Neuron (in vitro differentiated cells): ENCODE measurements at regions not wholly inside any gene's neighbourhood (a gene's known extent, or its start where the extent isn't known, plus 50 kb on each side); places are given as distances from the start of the nearest gene placed in this dataset.
"Not testable (repeated sequence)": the region's sequence is repeated elsewhere in the genome, so short reads cannot be mapped to it uniquely, and the experiment has no call there.

Experiments used
- H2AFZ ChIP-seq: one replicate; pipeline ENCODE4 v1.6.1; 2013; ENCODE audit warnings: low read depth, mild to moderate bottlenecking, inconsistent platforms, low read length, moderate library complexity
- H3K27me3 ChIP-seq: one replicate; pipeline ENCODE4 v1.6.1; 2013; ENCODE audit warnings: low read length; ENCODE audit not compliant: insufficient read depth
- H3K36me3 ChIP-seq: one replicate; pipeline ENCODE4 v1.6.1; 2013; ENCODE audit warnings: low read length; ENCODE audit not compliant: insufficient read depth
- H3K4me1 ChIP-seq: one replicate; pipeline ENCODE4 v1.6.1; 2013; ENCODE audit warnings: low read length; ENCODE audit not compliant: insufficient read depth
- H3K4me3 ChIP-seq: 2 replicates; pipeline ENCODE4 v1.5.1; 2013; ENCODE audit warnings: mild to moderate bottlenecking, low read length, moderate library complexity
- H3K9me3 ChIP-seq: one replicate; pipeline ENCODE4 v1.6.1; 2013; ENCODE audit warnings: low read length

DNA sequence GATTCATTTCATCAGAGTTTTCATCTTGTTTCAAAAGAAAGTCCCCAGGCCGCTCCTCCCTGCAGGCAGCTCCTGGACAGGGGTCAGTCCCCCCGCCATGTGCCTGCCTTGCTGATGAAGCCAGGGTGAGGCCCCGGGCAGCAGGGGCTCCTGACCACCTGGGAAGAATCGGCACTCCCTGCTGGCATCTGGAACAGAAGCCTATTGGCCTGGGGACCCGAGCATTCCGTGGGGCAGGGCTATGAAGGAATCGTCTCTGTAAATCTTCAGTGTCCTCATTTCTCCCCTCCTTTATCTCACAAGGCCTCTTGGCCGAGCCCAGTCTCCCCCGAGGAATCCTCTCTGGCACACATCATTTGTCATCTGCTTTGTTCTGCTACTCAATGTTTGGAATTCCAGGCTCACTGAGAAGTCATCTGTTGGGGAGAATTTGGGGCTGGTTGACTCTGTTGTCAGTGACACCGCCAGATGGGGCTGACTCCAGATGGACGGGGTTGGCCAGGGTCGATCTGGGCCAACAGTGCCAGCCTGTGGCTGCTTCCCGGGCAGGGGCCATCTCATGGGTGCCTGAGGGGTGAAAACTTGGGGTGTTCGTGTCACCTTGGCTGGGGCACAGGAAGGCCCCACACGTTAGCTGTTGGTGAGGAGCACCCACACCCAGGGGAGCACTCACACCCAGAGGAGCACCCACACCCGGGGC is 184.6 kb downstream of the LAT start:
- H3K27me3 ChIP-seq, H3K4me1 ChIP-seq, H3K4me3 ChIP-seq, H3K36me3 ChIP-seq, H3K9me3 ChIP-seq, H2AFZ ChIP-seq: not testable (repeated sequence)

- H2AFZ ChIP-seq, H3K27me3 ChIP-seq, H3K9me3 ChIP-seq, H3K4me1 ChIP-seq, H3K36me3 ChIP-seq, H3K4me3 ChIP-seq: not testable (repeated sequence)
These were observed 183.8 kb downstream of the LAT start for GRCh38 chr16:29168515-29169259.

- not testable (repeated sequence) for H3K4me1 ChIP-seq, H3K36me3 ChIP-seq, H3K27me3 ChIP-seq, H3K9me3 ChIP-seq, H2AFZ ChIP-seq, H3K4me3 ChIP-seq
These were observed 179.7 kb downstream of the LAT start for GRCh38 chr16:29164442-29165089.

GRCh38 chr16:29160171-29160570 is 175.3 kb downstream of the LAT start:
- H3K36me3 ChIP-seq, H3K27me3 ChIP-seq, H2AFZ ChIP-seq, H3K4me3 ChIP-seq, H3K9me3 ChIP-seq: not testable (repeated sequence)
- peaks cover 13% of the 10 kb centered on the region for H3K4me1 ChIP-seq

- not testable (repeated sequence) for H3K27me3 ChIP-seq, H3K4me3 ChIP-seq, H3K36me3 ChIP-seq, H3K9me3 ChIP-seq, H2AFZ ChIP-seq
- H3K4me1 ChIP-seq: peaks cover 13% of the 10 kb centered on the region
These were observed 174.8 kb downstream of the LAT start for GRCh38 chr16:29159603-29160002.

- H3K4me1 ChIP-seq: peaks cover 13% of the 10 kb centered on the region
- no peaks in the 10 kb centered on the region for H3K36me3 ChIP-seq
- no peak overlapping the region for H2AFZ ChIP-seq
- H3K9me3 ChIP-seq: no peaks in the 10 kb centered on the region
- no peak overlapping the region for H3K4me3 ChIP-seq
- H3K27me3 ChIP-seq: no peaks in the 10 kb centered on the region
These were observed 173.9 kb downstream of the LAT start for GRCh38 chr16:29158785-29159184.

- H3K4me3 ChIP-seq: not testable (repeated sequence)
These were observed 173.4 kb downstream of the LAT start for GRCh38 chr16:29158031-29158784.

DNA sequence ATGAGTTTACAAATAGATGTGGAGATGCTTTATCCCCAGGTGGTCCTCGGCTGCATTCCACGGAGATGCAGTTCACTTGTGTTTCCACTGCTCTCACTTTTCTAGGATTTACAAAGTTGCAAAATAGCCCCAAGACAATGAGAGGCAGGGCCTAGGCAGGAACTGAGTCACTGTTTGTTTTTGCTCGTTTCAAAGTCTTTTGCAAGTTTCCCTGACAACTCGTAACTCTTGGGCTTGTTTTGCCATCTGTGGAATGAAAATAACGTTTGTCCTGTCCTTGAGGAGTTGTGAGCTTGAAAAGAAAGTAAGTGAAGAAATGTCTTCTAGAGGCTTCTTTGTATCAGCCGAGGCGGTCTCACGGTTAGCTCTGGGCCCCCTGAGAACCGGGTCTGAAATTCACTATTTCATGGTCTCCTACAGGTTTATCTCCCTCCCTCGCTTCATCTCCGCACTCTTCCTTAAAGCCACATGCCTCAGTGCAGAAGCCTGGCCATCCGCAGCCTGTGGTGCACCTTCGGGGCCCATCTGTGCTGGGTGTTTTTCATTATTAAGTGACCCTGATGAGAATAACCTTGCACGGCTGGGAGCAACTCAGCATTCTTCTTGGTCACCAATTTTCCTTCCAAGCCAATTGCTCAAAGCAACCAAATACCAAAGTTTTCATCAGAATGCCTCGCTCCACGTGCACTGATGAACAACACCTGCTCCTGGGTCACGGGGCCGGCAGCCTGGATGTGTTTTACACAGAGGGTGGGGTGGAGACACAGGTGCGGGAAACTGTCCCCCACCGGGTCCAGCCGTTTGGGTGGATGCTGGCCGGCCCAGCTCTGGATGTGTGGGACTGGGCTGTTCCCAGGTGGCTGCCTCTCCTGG is 172.4 kb downstream of the LAT start:
- not testable (repeated sequence) for H3K4me3 ChIP-seq
- H3K4me1 ChIP-seq: peaks cover 13% of the 10 kb centered on the region

More at GRCh38 chr16:29158031-29158784, 173.4 kb downstream of the LAT start:
- H2AFZ ChIP-seq, H3K27me3 ChIP-seq, H3K9me3 ChIP-seq, H3K36me3 ChIP-seq: not testable (repeated sequence)
- H3K4me1 ChIP-seq: peaks cover 13% of the 10 kb centered on the region

DNA sequence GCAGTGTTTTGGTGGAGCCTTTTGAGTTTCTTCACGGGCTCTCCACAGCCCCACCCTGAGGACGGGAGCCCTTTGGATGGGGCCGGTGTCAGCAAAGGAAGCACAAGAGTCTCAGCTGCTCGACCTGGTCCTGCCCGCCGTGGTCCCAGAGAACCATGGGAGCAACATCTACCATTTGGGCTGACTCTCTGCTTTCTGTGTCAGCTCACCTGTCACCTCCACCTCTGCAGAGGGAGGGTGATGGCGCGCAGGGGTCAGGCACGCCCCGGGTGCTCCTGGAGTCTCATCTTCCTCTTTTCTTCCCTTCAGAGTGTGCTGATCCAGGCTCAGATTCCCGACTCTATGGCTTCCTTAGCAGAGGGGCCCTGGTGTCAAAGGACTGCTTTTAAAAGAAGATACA is 171.7 kb downstream of the LAT start:
- Histone ChIP-seq H3K36me3 (no peaks in the 10 kb centered on the region), H3K9me3 (no peaks in the 10 kb centered on the region), H3K4me3 (no peak overlapping the region), H3K4me1 (peaks cover 13% of the 10 kb centered on the region), H3K27me3 (no peaks in the 10 kb centered on the region), H2AFZ (peak overlapping the region; percentile 72)

More for the DNA sequence above, 172.4 kb downstream of the LAT start:
- peak overlapping the region; percentile 72 for H2AFZ ChIP-seq
- not testable (repeated sequence) for H3K27me3 ChIP-seq, H3K9me3 ChIP-seq, H3K36me3 ChIP-seq

- H3K36me3 ChIP-seq, H3K9me3 ChIP-seq, H3K4me3 ChIP-seq, H2AFZ ChIP-seq, H3K27me3 ChIP-seq: not testable (repeated sequence)
- H3K4me1 ChIP-seq: peaks cover 13% of the 10 kb centered on the region
These were observed 171.0 kb downstream of the LAT start for GRCh38 chr16:29155866-29156200.

DNA sequence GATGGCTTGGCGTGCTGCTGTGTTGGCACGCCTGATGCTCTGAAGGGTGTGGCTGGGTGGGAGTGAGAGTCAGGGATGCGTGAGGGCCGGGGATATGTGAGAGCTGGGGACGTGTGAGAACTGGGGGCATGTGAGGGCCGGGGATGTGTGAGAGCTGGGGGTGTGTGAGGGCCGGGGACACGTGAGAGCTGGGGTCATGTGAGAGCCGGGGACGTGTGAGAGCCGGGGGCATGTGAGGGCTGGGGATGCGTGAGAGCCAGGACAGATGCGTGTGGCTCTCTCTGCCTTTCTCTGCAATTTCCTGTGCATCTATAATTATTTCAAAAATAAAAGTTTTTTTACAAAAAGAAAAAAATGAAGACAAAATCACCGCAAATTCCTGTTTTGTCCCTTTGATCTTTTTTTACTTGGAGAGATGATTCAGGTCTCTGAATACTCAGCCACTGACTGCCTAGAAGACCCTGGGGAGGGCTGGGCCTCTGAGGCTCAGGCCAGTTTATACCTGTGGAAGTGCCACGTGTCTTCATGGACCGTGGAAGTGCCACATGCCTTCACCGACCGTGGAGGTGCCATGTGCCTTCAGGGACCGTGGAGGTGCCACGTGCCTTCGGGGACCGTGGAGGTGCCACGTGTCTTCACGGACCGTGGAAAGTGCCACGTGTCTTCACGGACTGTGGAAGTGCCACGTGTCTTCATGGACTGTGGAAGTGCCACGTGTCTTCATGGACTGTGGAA is 170.4 kb downstream of the LAT start:
- peaks cover 13% of the 10 kb centered on the region for H3K4me1 ChIP-seq
- not testable (repeated sequence) for H3K9me3 ChIP-seq, H3K27me3 ChIP-seq, H3K4me3 ChIP-seq, H2AFZ ChIP-seq, H3K36me3 ChIP-seq

DNA sequence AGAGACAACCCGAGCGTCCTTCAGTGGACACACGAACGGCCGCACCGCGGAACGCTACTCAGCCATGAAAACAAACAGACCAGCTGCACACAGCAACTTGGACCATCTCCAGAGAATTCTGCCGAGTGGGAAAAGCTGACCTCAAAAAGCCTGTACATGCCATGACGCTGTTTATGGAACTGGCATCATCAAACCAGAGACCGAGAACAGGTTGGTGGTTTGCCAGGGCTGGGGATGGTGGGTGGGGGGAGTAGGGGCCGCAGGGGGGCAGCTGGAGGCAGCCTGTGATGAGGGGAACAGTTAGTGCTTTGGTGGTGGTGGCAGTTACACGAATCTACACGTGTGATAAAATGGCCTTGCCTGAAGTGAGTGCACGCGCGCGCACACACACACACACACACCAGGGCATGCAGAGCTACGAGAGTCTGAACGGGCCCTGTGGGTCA is 169.8 kb downstream of the LAT start:
- H3K9me3 ChIP-seq: no peaks in the 10 kb centered on the region
- no peaks in the 10 kb centered on the region for H3K36me3 ChIP-seq
- no peak overlapping the region for H2AFZ ChIP-seq
- H3K27me3 ChIP-seq: no peaks in the 10 kb centered on the region
- no peak overlapping the region for H3K4me3 ChIP-seq
- peaks cover 13% of the 10 kb centered on the region for H3K4me1 ChIP-seq
